H1 (cell line): ENCODE measurements at regions not wholly inside any gene's neighbourhood (a gene's known extent, or its start where the extent isn't known, plus 50 kb on each side); places are given as distances from the start of the nearest gene placed in this dataset.

ENCODE experiments used
- HDAC2 ChIP-seq, 2 experiments: fragments of 300-600 bp in 1 of 2; sonication (generic) in 1 of 2; IDR thresholded peaks; 2 replicates each; pipeline ENCODE4 v1.6.1; 2011 to 2012; ENCODE audit warnings: low read depth in 2 of 2, low read length in 2 of 2, mild to moderate bottlenecking in 2 of 2, moderate library complexity in 2 of 2, borderline replicate concordance in 1 of 2, inconsistent platforms in 1 of 2

DNA sequence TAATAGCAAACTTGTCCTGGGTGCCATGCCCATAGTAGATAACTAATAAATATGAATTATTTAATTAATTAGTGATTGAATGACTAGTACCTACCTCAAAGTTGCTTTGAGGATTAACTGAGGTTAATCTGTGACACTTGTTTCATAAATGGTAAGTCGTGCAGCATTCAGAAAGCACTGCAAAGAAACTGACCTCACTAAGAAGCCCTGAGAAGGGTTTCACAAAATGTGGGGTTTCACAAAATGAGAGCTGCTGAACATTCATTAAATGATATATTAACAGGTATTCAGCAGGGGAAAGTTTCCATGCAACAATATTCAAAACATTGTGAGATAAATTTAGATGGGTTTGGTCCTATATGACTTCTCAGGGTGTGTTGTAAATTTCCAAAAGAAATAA is 236.2 kb downstream of the OSR1 start (continued):
- no peak for TF ChIP-seq HDAC2 (IDR thresholded peaks at IDR 0.05; ENCODE audit: borderline replicate concordance in 1 of 2, low read depth in 2 of 2, low read length in 2 of 2)
